Pancreas (tissue), 10 donors: ENCODE measurements at regions not wholly inside any gene's neighbourhood (a gene's known extent, or its start where the extent isn't known, plus 50 kb on each side); places are given as distances from the start of the nearest gene placed in this dataset.

Experiments
- ATAC-seq, 4 donors: fragments of 200-7000 bp; cut with Tn5 transposase; one replicate each; pipeline versions ENCODE4 v1.8.0 to v1.9.1; 2020; ENCODE audit warnings: mild to moderate bottlenecking in 4 of 4, moderate library complexity in 4 of 4
- DNase-seq, 6 donors: peaks; one replicate each; pipeline ENCODE4 v3.0.0-alpha.2; 2020
- FAIRE-seq: peaks from 2 replicates; lab custom pipeline; 2012; peaks lifted over from hg19 to GRCh38; lab: Jason Lieb, UNC
- H3K27ac ChIP-seq, 4 donors: fragments of 200-600 bp; sonication (generic); 1 replicate in 3 of 4; 2 replicates in 1 of 4; pipeline versions ENCODE4 v1.5.0 to v1.8.0; 2020
- H3K27me3 ChIP-seq, 4 donors: fragments of 200-600 bp; one replicate each; pipeline ENCODE4 v1.8.0; 2021
- H3K36me3 ChIP-seq, 3 donors: fragments of 200-600 bp; sonication (generic) in 1 of 3; one replicate each; pipeline versions ENCODE4 v1.5.0 to v1.8.0; 2020 to 2021
- H3K4me1 ChIP-seq, 3 donors: fragments of 200-600 bp; one replicate each; pipeline ENCODE4 v1.8.0; 2021
- H3K4me3 ChIP-seq, 4 donors: fragments of 200-600 bp; sonication (generic) in 2 of 4; one replicate each; pipeline versions ENCODE4 v1.5.0 to v1.8.0; 2020 to 2021
- H3K9me3 ChIP-seq, 4 donors: fragments of 200-600 bp; one replicate each; pipeline ENCODE4 v1.8.0; 2021
- WGBS, 2 donors: extraction: QIAGEN DNeasy Blood & Tissue Kit; methylation state at CpG; one replicate each; pipeline ENCODE4 v1.1.7; 2013; 5-methylcytosine and 5-hydroxymethylcytosine counted together
- intact Hi-C, 3 donors: fragments of 100-400 bp; cut with DNase I; formaldehyde crosslinking; loops; one replicate each; pipeline versions ENCODE4 v1.11.1 to v1.14.2; 2022
- TF ChIP-seq, protein P1 (sequence below), 4 donors: fragments of 200-600 bp; sonication (generic) in 3 of 4; IDR thresholded peaks; one replicate each; pipeline versions ENCODE4 v1.5.0 to v1.8.0; 2021; ENCODE audit warnings: antibody characterized with exemption in 4 of 4
- donor health status: healthy with polysubstance abuse.
- donor health status: DM: no; HTN: no; CAD: no; lungs with moderate emphysema.
- donor health status: DM: no; HTN: no; CAD: no.
- donor health status: control.
- donor health status: control.
- donor health status: Bipolar disorder and iron deficiency.
- donor health status: DM: yes; HTN: yes; CAD: no.
- donor health status: DM: no; HTN: no; CAD: no.
- donor health status: DM: no; HTN: no; CAD: no.
- donor health status: DM: yes; HTN: yes; CAD: no.

DNA sequence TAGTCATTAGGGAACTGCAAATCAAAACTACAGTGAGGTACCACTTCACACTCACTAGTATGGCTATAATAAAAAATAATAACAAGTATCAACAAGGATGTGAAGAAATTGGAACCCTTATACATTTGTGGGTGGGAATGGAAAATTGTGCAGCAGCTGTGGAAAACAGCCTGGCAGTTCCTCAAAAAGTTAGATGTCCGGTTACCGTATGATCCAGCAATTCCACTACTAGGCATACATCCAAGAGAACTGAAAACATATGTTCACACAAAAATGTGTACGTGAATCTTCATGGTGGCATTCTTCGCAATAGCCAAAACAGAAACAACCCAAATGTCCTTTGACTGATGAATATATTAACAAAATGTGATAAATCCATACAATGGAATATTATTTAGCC lies 187.9 kb upstream of the LYSMD4 start:
- ATAC-seq, result peak in 3 of 4 donors; percentile 34 to 49 (median 38)

DNA sequence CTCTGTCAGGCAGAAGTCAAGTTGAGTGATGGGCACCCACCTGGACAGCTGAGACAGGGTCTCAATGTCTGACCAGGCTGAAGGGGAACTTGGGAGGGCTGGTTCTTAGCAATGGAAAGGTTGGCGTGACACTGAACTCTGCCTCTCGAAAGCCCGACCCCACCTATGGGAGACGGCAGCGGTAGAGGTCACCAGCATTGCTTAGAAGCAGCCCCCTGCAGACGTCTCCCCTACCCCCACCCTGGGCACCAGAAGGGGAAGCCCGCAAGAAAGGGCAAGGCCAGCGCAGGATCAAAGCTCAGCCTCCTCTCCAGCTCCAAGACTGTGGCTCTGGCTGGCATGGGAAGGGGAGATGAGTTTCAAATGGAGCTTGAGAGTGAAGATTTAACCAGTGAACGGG lies 184.8 kb upstream of the LYSMD4 start:
- TF ChIP-seq, protein P1, sequence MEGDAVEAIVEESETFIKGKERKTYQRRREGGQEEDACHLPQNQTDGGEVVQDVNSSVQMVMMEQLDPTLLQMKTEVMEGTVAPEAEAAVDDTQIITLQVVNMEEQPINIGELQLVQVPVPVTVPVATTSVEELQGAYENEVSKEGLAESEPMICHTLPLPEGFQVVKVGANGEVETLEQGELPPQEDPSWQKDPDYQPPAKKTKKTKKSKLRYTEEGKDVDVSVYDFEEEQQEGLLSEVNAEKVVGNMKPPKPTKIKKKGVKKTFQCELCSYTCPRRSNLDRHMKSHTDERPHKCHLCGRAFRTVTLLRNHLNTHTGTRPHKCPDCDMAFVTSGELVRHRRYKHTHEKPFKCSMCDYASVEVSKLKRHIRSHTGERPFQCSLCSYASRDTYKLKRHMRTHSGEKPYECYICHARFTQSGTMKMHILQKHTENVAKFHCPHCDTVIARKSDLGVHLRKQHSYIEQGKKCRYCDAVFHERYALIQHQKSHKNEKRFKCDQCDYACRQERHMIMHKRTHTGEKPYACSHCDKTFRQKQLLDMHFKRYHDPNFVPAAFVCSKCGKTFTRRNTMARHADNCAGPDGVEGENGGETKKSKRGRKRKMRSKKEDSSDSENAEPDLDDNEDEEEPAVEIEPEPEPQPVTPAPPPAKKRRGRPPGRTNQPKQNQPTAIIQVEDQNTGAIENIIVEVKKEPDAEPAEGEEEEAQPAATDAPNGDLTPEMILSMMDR (IDR thresholded peaks at IDR 0.05), result no peak
- H3K36me3 ChIP-seq, result no peaks in the 10 kb centered on the region
- no peak for DNase-seq
- WGBS, 2 donors, result 85 to 93% methylated on average over 9 of the region's 9 CpGs
- no peak for FAIRE-seq
- ATAC-seq, result no peak
- H3K9me3 ChIP-seq, result no peaks in the 10 kb centered on the region
- intact Hi-C loops, result no loop called here
- no peak overlapping the region for H3K4me3 ChIP-seq
- H3K4me1 ChIP-seq, result peaks cover 0 to 6% (median 0%) of the 10 kb centered on the region in 3 donors
- H3K27me3 ChIP-seq, result no peaks in the 10 kb centered on the region
- H3K27ac ChIP-seq, result no peak overlapping the region

More for the DNA sequence above, 187.9 kb upstream of the LYSMD4 start:
- TF ChIP-seq, protein P1 (IDR thresholded peaks at IDR 0.05), result no peak
- intact Hi-C loops, result no loop called here
- Histone ChIP-seq H3K27ac (no peak overlapping the region), H3K36me3 (no peaks in the 10 kb centered on the region), H3K4me3 (no peak overlapping the region), H3K9me3 (no peaks in the 10 kb centered on the region), H3K27me3 (no peaks in the 10 kb centered on the region), H3K4me1 (peaks cover 0 to 6% (median 0%) of the 10 kb centered on the region in 3 donors)
- 31 to 43% methylated on average over 4 of the region's 4 CpGs for WGBS, 2 donors
- no peak for DNase-seq
- no peak for FAIRE-seq

DNA sequence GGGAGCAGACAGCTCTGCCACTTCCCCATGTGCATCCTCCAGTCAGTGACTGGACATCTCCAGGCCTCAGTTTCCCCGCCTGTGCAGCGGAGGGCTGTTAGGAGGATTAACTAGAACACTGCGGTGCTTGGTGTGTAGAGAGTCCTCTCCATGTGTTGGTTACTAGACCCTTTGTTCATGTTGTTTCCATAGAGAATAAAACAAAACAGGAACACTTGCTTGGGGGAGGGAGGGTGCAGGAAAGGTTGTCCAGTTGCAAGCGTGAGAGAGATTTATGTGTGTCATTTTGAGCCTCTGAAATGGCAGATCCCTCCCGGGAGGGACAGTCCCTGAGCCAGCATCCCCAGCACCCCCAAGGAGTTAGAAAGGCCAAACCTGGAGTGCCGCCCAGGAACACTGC lies 184.0 kb upstream of the LYSMD4 start:
- FAIRE-seq (no peak), ATAC-seq (no peak), DNase-seq (no peak)
- Histone ChIP-seq H3K9me3 (no peaks in the 10 kb centered on the region), H3K4me3 (no peak overlapping the region), H3K27ac (no peak overlapping the region), H3K4me1 (peaks cover 0 to 6% (median 0%) of the 10 kb centered on the region in 3 donors), H3K27me3 (no peaks in the 10 kb centered on the region), H3K36me3 (no peaks in the 10 kb centered on the region)
- intact Hi-C loops, result no loop called here
- 71 to 81% methylated on average over 6 of the region's 6 CpGs for WGBS, 2 donors
- TF ChIP-seq, protein P1 (IDR thresholded peaks at IDR 0.05), result no peak

DNA sequence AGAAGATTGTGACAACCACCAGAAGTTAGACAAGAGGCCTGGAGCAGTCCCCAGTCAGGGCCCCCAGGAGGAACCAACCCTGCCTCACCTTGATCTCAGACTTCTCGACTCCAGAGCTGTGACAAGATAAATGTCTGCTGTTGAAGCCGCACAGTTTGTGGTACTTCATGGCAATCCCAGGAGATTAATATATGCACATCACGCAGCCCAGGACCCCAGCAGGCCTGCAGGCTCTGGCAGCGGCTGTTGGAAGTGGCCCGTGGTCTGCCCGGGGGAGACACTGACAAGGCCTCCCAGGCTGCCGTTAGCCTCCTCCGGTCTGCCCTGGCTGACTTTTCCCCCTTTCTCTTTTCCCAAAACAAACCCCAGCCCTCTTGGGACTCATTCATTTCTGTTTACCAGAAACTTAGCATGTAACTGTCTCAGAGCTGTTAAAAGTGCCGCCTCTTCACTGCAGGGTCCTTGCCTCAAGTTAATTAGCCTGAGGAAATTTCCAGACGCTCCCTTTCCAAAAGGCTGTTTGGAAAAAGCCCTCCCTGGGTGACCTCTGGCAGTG lies 183.5 kb upstream of the LYSMD4 start:
- H3K9me3 ChIP-seq, result no peaks in the 10 kb centered on the region
- FAIRE-seq, result no peak
- H3K36me3 ChIP-seq, result no peaks in the 10 kb centered on the region
- no peak for DNase-seq
- no peak overlapping the region for H3K4me3 ChIP-seq
- intact Hi-C loops, result no loop called here
- ATAC-seq, result no peak
- no peak overlapping the region for H3K27ac ChIP-seq
- 77 to 83% methylated on average over 10 of the region's 10 CpGs for WGBS, 2 donors
- peaks cover 0 to 6% (median 0%) of the 10 kb centered on the region in 3 donors for H3K4me1 ChIP-seq
- TF ChIP-seq, protein P1 (IDR thresholded peaks at IDR 0.05), result no peak
- no peaks in the 10 kb centered on the region for H3K27me3 ChIP-seq

DNA sequence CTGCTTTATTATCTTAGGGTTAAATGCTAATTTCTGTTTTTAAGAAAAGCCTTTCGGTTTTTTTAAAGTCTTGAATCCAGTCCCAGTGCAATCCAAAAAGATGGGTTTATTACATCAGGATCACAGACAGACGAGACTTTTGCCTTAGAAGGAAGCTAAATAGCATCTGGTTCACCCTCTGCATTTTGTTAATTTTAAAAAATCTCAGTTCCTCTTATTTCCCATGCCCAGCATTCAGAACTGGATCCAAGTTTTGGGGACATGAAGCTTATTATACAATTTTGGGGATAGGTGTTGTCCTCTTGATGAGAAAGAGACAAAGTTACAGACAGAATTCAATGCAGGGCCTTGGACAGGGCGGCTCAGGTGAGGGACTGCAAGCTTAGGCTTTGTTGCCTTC lies 181.5 kb upstream of the LYSMD4 start:
- Histone ChIP-seq H3K4me3 (no peak overlapping the region), H3K4me1 (no peaks in the 10 kb centered on the region), H3K9me3 (no peaks in the 10 kb centered on the region), H3K27ac (no peak overlapping the region), H3K27me3 (no peaks in the 10 kb centered on the region), H3K36me3 (no peaks in the 10 kb centered on the region)
- DNase-seq (no peak), FAIRE-seq (no peak), ATAC-seq (no peak)
- intact Hi-C loops, result no loop called here
- 86 to 87% methylated on average over 3 of the region's 3 CpGs for WGBS, 2 donors
- TF ChIP-seq, protein P1 (IDR thresholded peaks at IDR 0.05), result no peak
